UCSD-AML1 (cell line): ENCODE measurements at regions not wholly inside any gene's neighbourhood (a gene's known extent, or its start where the extent isn't known, plus 50 kb on each side); places are given as distances from the start of the nearest gene placed in this dataset.

Experiments used
- DNase-seq: peaks from one replicate; lab custom pipeline; 2025; ENCODE audit not compliant: unreplicated experiment; lab: John Stamatoyannopoulos, UW

GRCh38 chr3:13174011-13174802 is 101.0 kb upstream of the IQSEC1 start:
- no peak for DNase-seq

- no peak for DNase-seq
Measured at GRCh38 chr3:13173186-13173585, 100.0 kb upstream of the IQSEC1 start.

GRCh38 chr3:13172644-13173013 is 99.4 kb upstream of the IQSEC1 start:
- no peak for DNase-seq

GRCh38 chr3:13171704-13172643 is 98.7 kb upstream of the IQSEC1 start:
- DNase-seq: no peak

GRCh38 chr3:13170317-13170716 is 97.1 kb upstream of the IQSEC1 start:
- no peak for DNase-seq

- DNase-seq: no peak
Measured at GRCh38 chr3:13168391-13168790, 95.2 kb upstream of the IQSEC1 start.

- DNase-seq: no peak
Measured at GRCh38 chr3:13167829-13168228, 94.6 kb upstream of the IQSEC1 start.

GRCh38 chr3:13167064-13167743 is 94.0 kb upstream of the IQSEC1 start:
- DNase-seq: no peak

- DNase-seq: no peak
Measured at GRCh38 chr3:13166243-13167063, 93.2 kb upstream of the IQSEC1 start.

- DNase-seq: no peak
Measured at GRCh38 chr3:13165576-13165975, 92.3 kb upstream of the IQSEC1 start.

GRCh38 chr3:13164893-13165492 is 91.8 kb upstream of the IQSEC1 start:
- no peak for DNase-seq

GRCh38 chr3:13163848-13164382 is 90.7 kb upstream of the IQSEC1 start:
- DNase-seq: no peak

GRCh38 chr3:13162549-13163320 is 89.5 kb upstream of the IQSEC1 start:
- DNase-seq: no peak

- DNase-seq: no peak
Measured at GRCh38 chr3:13161771-13162535, 88.7 kb upstream of the IQSEC1 start.

GRCh38 chr3:13161021-13161759 is 88.0 kb upstream of the IQSEC1 start:
- no peak for DNase-seq

- DNase-seq: no peak
Measured at GRCh38 chr3:13160619-13161018, 87.4 kb upstream of the IQSEC1 start.

GRCh38 chr3:13159890-13160289 is 86.7 kb upstream of the IQSEC1 start:
- no peak for DNase-seq

- no peak for DNase-seq
Measured at GRCh38 chr3:13158871-13159270, 85.6 kb upstream of the IQSEC1 start.
